ENCODE measurements at regions not wholly inside any gene's neighbourhood (a gene's known extent, or its start where the extent isn't known, plus 50 kb on each side); places are given as distances from the start of the nearest gene placed in this dataset.

DNA sequence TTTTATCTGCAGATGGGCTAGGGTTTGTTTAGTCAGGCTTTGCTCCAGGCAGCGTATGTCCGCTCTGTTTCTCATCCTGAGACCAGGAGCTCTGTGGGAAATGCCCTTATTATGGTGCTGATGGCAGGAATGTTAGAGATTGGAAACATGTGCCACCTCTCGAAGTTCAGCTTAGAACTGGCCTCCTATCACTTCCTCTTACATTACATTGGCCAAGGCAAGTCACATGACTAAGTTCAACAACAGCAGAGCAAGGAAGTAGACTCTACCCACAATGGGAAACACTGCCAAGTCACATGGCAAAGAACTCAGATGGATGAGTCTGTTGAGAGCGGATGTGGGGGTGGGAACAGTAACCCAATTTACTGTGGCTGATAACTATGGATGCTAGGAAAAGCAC lies 161.9 kb upstream of the WSCD2 start:
- RAD21 ChIA-PET (ENCODE audit: low non-redundant PET in 1 of 2, low total read pairs in 2 of 2, uncharacterized antibody in 2 of 2, unreplicated experiment in 2 of 2), result no interaction called here
- CTCF ChIA-PET, result no interaction called here
- no peak overlapping the region for H3K27ac ChIP-seq (ENCODE audit: low read depth, low read length)
- intact Hi-C loops (cut with micrococcal nuclease), result no loop called here
- H3K4me2 ChIP-seq (ENCODE audit: low read length), result no peak overlapping the region
- no peaks in the 10 kb centered on the region for H3K9me2 ChIP-seq (ENCODE audit: insufficient read depth)
- no peaks in the 10 kb centered on the region for H3K4me1 ChIP-seq (ENCODE audit: control insufficient read depth in 1 of 2, insufficient read depth in 2 of 2, low read length in 2 of 2)
- no peaks in the 10 kb centered on the region for H4K20me1 ChIP-seq (ENCODE audit: insufficient read depth)
- H3K27me3 ChIP-seq (ENCODE audit: insufficient read depth, low read length), result peaks cover 44% of the 10 kb centered on the region
- ATAC-seq (no peak), DNase-seq (ENCODE audit: low read depth, low spot score) (no peak)
- no TSS peak for BruUV-seq (replicated peaks)
- no peaks in the 10 kb centered on the region for H3K36me3 ChIP-seq (ENCODE audit: control insufficient read depth in 1 of 2, insufficient read depth in 2 of 2, low read length in 2 of 2)
- POLR2A ChIA-PET, result no interaction called here
- no peaks in the 10 kb centered on the region for H3K79me2 ChIP-seq (ENCODE audit: insufficient read depth, low read length)
- H3K9me3 ChIP-seq (ENCODE audit: control insufficient read depth in 1 of 2, insufficient read depth in 1 of 2, low read depth in 1 of 2, low read length in 2 of 2), result no peaks in the 10 kb centered on the region
- TF ChIP-seq RAD21 (IDR thresholded peaks at IDR 0.05; ENCODE audit: low read depth) (no peak), EZH2 (IDR thresholded peaks at IDR 0.05) (no peak), POLR2A (IDR thresholded peaks at IDR 0.05; ENCODE audit: borderline replicate concordance, extremely low read depth, insufficient read depth, insufficient read length) (no peak), ELF1 (IDR thresholded peaks at IDR 0.05; ENCODE audit: borderline replicate concordance, low read depth) (no peak), CBX3 (IDR thresholded peaks at IDR 0.05; ENCODE audit: low read depth) (no peak), EZH2phosphoT487 (IDR thresholded peaks at IDR 0.05; ENCODE audit: borderline replicate concordance) (no peak), ZFX (IDR thresholded peaks at IDR 0.05) (no peak), POLR2AphosphoS5 (IDR thresholded peaks at IDR 0.05; ENCODE audit: low read depth, low read length) (no peak)
- TF ChIP-seq, protein P1, sequence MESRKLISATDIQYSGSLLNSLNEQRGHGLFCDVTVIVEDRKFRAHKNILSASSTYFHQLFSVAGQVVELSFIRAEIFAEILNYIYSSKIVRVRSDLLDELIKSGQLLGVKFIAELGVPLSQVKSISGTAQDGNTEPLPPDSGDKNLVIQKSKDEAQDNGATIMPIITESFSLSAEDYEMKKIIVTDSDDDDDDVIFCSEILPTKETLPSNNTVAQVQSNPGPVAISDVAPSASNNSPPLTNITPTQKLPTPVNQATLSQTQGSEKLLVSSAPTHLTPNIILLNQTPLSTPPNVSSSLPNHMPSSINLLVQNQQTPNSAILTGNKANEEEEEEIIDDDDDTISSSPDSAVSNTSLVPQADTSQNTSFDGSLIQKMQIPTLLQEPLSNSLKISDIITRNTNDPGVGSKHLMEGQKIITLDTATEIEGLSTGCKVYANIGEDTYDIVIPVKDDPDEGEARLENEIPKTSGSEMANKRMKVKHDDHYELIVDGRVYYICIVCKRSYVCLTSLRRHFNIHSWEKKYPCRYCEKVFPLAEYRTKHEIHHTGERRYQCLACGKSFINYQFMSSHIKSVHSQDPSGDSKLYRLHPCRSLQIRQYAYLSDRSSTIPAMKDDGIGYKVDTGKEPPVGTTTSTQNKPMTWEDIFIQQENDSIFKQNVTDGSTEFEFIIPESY (IDR thresholded peaks at IDR 0.05; ENCODE audit: extremely low read depth, insufficient replicate concordance, low read length), result no peak
- TF ChIP-seq, protein P2, sequence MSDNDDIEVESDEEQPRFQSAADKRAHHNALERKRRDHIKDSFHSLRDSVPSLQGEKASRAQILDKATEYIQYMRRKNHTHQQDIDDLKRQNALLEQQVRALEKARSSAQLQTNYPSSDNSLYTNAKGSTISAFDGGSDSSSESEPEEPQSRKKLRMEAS (IDR thresholded peaks at IDR 0.05), result no peak
- TF ChIP-seq, protein P3, sequence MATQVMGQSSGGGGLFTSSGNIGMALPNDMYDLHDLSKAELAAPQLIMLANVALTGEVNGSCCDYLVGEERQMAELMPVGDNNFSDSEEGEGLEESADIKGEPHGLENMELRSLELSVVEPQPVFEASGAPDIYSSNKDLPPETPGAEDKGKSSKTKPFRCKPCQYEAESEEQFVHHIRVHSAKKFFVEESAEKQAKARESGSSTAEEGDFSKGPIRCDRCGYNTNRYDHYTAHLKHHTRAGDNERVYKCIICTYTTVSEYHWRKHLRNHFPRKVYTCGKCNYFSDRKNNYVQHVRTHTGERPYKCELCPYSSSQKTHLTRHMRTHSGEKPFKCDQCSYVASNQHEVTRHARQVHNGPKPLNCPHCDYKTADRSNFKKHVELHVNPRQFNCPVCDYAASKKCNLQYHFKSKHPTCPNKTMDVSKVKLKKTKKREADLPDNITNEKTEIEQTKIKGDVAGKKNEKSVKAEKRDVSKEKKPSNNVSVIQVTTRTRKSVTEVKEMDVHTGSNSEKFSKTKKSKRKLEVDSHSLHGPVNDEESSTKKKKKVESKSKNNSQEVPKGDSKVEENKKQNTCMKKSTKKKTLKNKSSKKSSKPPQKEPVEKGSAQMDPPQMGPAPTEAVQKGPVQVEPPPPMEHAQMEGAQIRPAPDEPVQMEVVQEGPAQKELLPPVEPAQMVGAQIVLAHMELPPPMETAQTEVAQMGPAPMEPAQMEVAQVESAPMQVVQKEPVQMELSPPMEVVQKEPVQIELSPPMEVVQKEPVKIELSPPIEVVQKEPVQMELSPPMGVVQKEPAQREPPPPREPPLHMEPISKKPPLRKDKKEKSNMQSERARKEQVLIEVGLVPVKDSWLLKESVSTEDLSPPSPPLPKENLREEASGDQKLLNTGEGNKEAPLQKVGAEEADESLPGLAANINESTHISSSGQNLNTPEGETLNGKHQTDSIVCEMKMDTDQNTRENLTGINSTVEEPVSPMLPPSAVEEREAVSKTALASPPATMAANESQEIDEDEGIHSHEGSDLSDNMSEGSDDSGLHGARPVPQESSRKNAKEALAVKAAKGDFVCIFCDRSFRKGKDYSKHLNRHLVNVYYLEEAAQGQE (IDR thresholded peaks at IDR 0.05; ENCODE audit: low read depth), result no peak
- H2AFZ ChIP-seq (ENCODE audit: low read depth, low read length, poor library complexity, severe bottlenecking), result no peak overlapping the region
- no peak overlapping the region for H3K9ac ChIP-seq (ENCODE audit: low read length)
- H3K4me3 ChIP-seq (replicated peaks in 1 of 2; ENCODE audit: low read depth in 1 of 2, low read length in 2 of 2), result no peak overlapping the region

Data from HCT116 (cell line).